Peyer's patch (tissue), 4 donors: ENCODE measurements at regions not wholly inside any gene's neighbourhood (a gene's known extent, or its start where the extent isn't known, plus 50 kb on each side); places are given as distances from the start of the nearest gene placed in this dataset.

Source experiments
- DNase-seq, 3 donors: peaks; one replicate each; pipeline ENCODE4 v3.0.0-alpha.2; 2017 to 2019
- H3K27ac ChIP-seq, 4 donors: fragments of 200-600 bp; sonication (generic); one replicate each; pipeline ENCODE4 v1.5.1; 2016 to 2019
- H3K27me3 ChIP-seq, 2 donors: fragments of 200-600 bp; sonication (generic); one replicate each; pipeline ENCODE4 v1.5.1; 2019
- H3K36me3 ChIP-seq, 3 donors: fragments of 200-600 bp; sonication (generic); one replicate each; pipeline ENCODE4 v1.5.1; 2016 to 2019
- H3K4me1 ChIP-seq, 4 donors: fragments of 200-600 bp; sonication (generic); one replicate each; pipeline ENCODE4 v1.5.1; 2016 to 2019
- H3K4me3 ChIP-seq, 4 donors: fragments of 200-600 bp; sonication (generic); 1 replicate in 3 of 4; 2 replicates in 1 of 4; pipeline ENCODE4 v1.5.1; 2016 to 2019; ENCODE audit warnings: mild to moderate bottlenecking in 1 of 4
- H3K9me3 ChIP-seq, 4 donors: fragments of 200-600 bp; sonication (generic); one replicate each; pipeline ENCODE4 v1.5.1; 2016 to 2019; ENCODE audit warnings: mild to moderate bottlenecking in 1 of 4
- CTCF ChIP-seq, 6 experiments: fragments of 450-650 bp in 4 of 6; fragments of 200-600 bp in 2 of 6; sonication (generic) in 1 of 6; IDR thresholded peaks; one replicate each; pipeline ENCODE4 v1.5.1; 2017 to 2019; ENCODE audit warnings: antibody characterized with exemption in 6 of 6, mild to moderate bottlenecking in 3 of 6, moderate library complexity in 1 of 6
- POLR2A ChIP-seq, 2 donors: fragments of 450-650 bp; IDR thresholded peaks; one replicate each; pipeline ENCODE4 v1.5.1; 2017; ENCODE audit warnings: antibody characterized with exemption in 2 of 2, mild to moderate bottlenecking in 2 of 2, moderate library complexity in 2 of 2

- TF ChIP-seq POLR2A (IDR thresholded peaks at IDR 0.05) (no peak), CTCF (IDR thresholded peaks at IDR 0.05) (no peak)
Measured at GRCh38 chr10:125428054-125428453, 254.9 kb downstream of the TEX36 start.

GRCh38 chr10:125424191-125424847 lies 258.6 kb downstream of the TEX36 start:
- Histone ChIP-seq H3K4me1 (no peaks in the 10 kb centered on the region), H3K36me3 (no peaks in the 10 kb centered on the region), H3K4me3 (no peak overlapping the region), H3K27ac (no peak overlapping the region), H3K27me3 (no peaks in the 10 kb centered on the region), H3K9me3 (no peaks in the 10 kb centered on the region)
- DNase-seq = no peak
- no peak for TF ChIP-seq CTCF (IDR thresholded peaks at IDR 0.05)
- no peak for TF ChIP-seq POLR2A (IDR thresholded peaks at IDR 0.05)

More at GRCh38 chr10:125428054-125428453, 254.9 kb downstream of the TEX36 start:
- H3K4me1 ChIP-seq = no peaks in the 10 kb centered on the region
- no peak overlapping the region for H3K4me3 ChIP-seq
- no peaks in the 10 kb centered on the region for H3K27me3 ChIP-seq
- H3K27ac ChIP-seq = no peak overlapping the region
- H3K9me3 ChIP-seq = no peaks in the 10 kb centered on the region
- H3K36me3 ChIP-seq = no peaks in the 10 kb centered on the region
- DNase-seq = no peak

GRCh38 chr10:125423569-125423968 lies 259.4 kb downstream of the TEX36 start:
- TF ChIP-seq POLR2A (IDR thresholded peaks at IDR 0.05) (no peak), CTCF (IDR thresholded peaks at IDR 0.05) (no peak)
- Histone ChIP-seq H3K9me3 (no peaks in the 10 kb centered on the region), H3K27me3 (no peaks in the 10 kb centered on the region), H3K4me1 (no peaks in the 10 kb centered on the region), H3K36me3 (no peaks in the 10 kb centered on the region), H3K27ac (no peak overlapping the region), H3K4me3 (no peak overlapping the region)
- DNase-seq = no peak

- Histone ChIP-seq H3K36me3 (no peaks in the 10 kb centered on the region), H3K27me3 (no peaks in the 10 kb centered on the region), H3K27ac (no peak overlapping the region), H3K4me1 (no peaks in the 10 kb centered on the region), H3K9me3 (no peaks in the 10 kb centered on the region), H3K4me3 (no peak overlapping the region)
- no peak for DNase-seq
- TF ChIP-seq CTCF (IDR thresholded peaks at IDR 0.05) (no peak), POLR2A (IDR thresholded peaks at IDR 0.05) (no peak)
Measured at GRCh38 chr10:125419831-125420230, 259.5 kb upstream of the CTBP2 start.

GRCh38 chr10:125419146-125419545 lies 258.8 kb upstream of the CTBP2 start:
- Histone ChIP-seq H3K27me3 (no peaks in the 10 kb centered on the region), H3K4me3 (no peak overlapping the region), H3K4me1 (no peaks in the 10 kb centered on the region), H3K36me3 (no peaks in the 10 kb centered on the region), H3K27ac (no peak overlapping the region), H3K9me3 (no peaks in the 10 kb centered on the region)
- no peak for DNase-seq
- TF ChIP-seq POLR2A (IDR thresholded peaks at IDR 0.05) = no peak
- TF ChIP-seq CTCF (IDR thresholded peaks at IDR 0.05) = no peak

- DNase-seq = no peak
- TF ChIP-seq POLR2A (IDR thresholded peaks at IDR 0.05) (no peak), CTCF (IDR thresholded peaks at IDR 0.05) (no peak)
- no peak overlapping the region for H3K27ac ChIP-seq
- H3K4me3 ChIP-seq = no peak overlapping the region
- H3K4me1 ChIP-seq = no peaks in the 10 kb centered on the region
- H3K36me3 ChIP-seq = no peaks in the 10 kb centered on the region
- H3K27me3 ChIP-seq = no peaks in the 10 kb centered on the region
- no peaks in the 10 kb centered on the region for H3K9me3 ChIP-seq
Measured at GRCh38 chr10:125417605-125418004, 257.2 kb upstream of the CTBP2 start.
